HG03064 (cell line): ENCODE measurements at regions not wholly inside any gene's neighbourhood (a gene's known extent, or its start where the extent isn't known, plus 50 kb on each side); places are given as distances from the start of the nearest gene placed in this dataset.
"Not testable (repeated sequence)": the region's sequence is repeated elsewhere in the genome, so short reads cannot be mapped to it uniquely, and the experiment has no call there.

Experiments used
- ATAC-seq: cut with Tn5 transposase; IDR thresholded peaks from one replicate; pipeline ENCODE4 v1.9.1; 2021; ENCODE audit warnings: low read depth; ENCODE audit not compliant: unreplicated experiment

- no peak for ATAC-seq
Measured at GRCh38 chr10:63833411-63834060, 312.3 kb downstream of the REEP3 start.

- no peak for ATAC-seq
Measured at GRCh38 chr10:63836666-63837442, 315.7 kb downstream of the REEP3 start.

- ATAC-seq, result no peak
Measured at GRCh38 chr10:63841761-63842160, 320.6 kb downstream of the REEP3 start.

DNA sequence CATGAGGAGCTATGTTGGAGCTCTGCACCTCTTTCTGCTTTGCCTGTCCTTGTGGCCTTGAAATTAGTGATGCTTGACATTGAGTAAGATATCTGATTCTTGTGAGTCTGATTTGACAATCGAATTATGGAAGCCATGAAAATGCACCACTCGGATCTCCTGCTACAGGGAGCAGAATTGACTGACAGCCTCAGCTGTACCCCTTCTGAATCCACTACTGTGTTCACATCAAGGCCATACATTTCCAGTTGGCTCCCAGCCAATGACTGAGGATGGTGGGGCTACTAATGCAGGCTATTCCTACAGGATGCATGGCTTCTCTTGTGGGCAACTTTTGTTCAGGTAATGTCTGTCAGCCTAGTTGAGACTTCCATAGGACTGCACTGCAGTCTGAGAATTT, 321.9 kb downstream of the REEP3 start:
- no peak for ATAC-seq

DNA sequence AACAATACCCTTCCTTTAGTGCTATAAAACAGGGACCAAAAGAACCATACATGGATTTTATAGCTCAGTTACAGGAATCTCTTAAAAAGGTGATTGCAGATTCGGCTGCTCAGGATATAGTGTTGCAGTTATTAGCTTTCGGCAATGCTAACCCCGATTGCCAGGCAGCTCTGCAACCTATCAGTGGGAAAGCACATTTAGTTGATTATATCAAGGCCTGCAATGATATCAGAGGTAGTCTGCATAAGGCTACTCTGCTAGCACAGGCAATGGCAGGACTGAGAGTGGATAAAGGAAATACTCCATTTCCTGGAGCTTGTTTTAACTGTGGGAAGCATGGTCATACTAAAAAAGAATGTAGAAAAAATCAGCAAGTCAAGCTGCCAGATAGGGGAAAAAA, 327.7 kb downstream of the REEP3 start:
- ATAC-seq, result not testable (repeated sequence)

- ATAC-seq, result no peak
Measured at GRCh38 chr10:63862860-63863259, 341.7 kb downstream of the REEP3 start.

DNA sequence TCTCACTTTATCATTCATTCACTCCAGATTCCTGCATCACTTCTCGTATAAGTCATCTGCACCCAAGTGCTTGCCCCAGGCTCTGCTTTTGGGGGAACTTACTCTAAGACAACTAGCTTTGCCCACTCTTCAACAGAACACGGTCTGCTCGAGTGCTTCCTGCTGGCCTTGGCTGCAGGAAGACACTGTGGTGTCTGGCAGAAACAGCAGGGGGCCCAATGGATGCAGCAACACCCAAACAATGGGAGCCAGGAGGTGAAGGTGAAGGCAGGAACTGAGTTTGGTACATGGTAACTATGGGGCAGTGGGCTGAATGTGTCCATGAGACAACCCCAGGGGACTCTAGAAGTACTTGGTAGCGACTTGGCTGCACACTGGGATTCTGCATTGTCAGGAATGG, 344.0 kb downstream of the REEP3 start:
- ATAC-seq, result no peak

GRCh38 chr10:63866075-63866746, 345.0 kb downstream of the REEP3 start:
- peak; percentile 87 for ATAC-seq

DNA sequence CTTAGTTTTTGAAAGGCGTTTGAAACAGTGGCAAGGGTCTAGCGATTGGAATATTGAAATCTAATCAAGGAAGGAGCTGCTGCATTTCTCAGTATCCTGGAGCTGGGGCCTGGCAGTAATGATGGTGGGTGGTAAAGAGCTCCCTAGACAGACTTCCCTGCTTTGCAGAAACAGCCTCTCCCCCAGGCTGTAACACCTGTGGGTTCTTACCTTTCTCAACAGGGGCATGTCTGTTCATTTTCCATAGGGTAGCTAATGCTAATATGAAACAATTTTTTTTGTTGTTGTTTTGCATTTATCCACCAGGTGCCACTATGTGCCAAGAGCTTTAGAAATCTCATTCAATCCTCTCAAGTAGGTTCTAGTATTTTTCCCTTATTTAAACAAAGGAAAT, 345.5 kb downstream of the REEP3 start:
- ATAC-seq, result peak; percentile 64

GRCh38 chr10:63878428-63878827, 357.2 kb downstream of the REEP3 start:
- ATAC-seq, result no peak

- ATAC-seq, result no peak
Measured at GRCh38 chr10:63883861-63884260, 362.7 kb downstream of the REEP3 start.

GRCh38 chr10:63884426-63884825, 363.2 kb downstream of the REEP3 start:
- no peak for ATAC-seq

DNA sequence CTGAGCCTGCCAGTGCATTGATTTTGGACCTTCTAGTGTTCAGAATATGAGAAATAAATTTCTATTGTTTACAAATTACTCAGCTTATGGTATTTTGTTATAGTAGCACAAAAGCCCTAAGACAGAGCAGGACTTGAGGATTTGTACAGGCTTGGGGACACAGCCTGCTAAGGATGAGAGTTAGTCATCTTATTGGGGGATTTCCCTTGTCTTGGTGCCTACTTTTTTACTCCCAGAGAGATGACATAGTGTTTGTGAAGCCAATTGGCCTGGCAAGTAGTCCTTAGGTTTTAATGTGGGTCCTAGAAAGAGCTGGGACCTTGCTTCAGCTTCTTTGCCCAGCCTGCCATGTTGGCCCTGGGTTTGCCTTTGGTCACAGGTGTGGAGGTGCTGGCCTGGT, 364.0 kb downstream of the REEP3 start:
- ATAC-seq, result no peak

DNA sequence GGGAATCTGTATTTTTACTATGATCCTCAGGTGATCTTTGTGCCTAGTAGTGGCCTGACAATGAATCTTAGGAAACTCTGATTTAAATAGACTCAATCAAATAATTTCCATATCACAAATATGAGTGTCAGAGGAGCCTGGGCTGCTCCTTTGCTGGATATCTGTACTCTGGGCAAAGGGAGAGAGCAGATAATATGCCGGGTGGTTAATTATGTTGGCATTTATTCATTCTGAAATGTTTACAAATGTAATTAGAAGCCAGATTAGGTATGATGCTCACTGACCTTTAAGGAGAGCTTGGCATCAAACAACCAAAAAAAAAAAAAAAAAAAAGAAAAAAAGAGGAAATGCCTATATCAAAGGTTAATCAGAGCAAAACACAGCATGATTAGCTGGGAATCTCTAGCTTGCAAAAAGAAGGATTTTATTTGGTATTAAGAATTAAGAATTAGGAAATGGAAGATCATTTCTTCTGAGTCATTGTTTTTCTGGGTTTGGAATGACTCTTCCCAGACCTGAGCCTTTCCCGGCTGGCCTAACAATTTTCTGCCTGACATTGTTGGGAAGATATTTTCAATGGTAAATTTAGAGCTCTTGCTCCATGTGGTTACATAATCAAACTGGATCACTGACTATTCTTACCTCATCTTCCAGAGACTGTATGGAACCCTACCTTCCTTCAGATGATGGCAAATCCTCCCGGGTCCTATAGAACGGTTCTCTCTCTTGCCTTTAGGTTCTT, 365.3 kb downstream of the REEP3 start:
- no peak for ATAC-seq

DNA sequence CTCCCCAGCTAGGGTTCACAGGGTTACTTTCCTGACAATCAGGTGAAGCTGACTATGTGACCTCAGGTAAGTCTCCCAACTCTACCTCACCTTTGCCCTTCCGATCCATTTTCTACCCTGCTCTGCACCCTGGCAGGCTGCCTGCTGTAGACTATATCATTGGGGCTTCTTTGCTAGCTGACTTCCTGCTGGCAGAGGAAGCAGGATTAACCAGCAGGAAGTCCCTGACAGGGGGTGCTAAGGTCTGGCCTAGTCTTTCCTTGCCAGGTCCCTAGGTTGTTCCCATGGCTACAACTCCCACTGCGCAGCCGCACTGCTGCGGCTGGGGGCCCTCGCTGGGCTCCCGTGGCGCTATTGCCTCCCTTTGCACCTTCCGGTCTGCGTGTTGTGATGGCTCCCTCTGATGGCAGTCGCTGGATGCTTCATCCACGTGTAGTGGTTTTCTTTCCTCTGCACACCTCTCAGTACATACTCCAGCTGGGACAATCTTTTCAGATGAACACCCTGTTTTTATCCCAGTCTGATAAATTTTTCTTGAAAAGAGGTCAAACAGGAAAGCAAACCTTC, 365.9 kb downstream of the REEP3 start:
- no peak for ATAC-seq

- no peak for ATAC-seq
Measured at GRCh38 chr10:63887600-63888370, 366.6 kb downstream of the REEP3 start.

- no peak for ATAC-seq
Measured at GRCh38 chr10:63889803-63890202, 368.6 kb downstream of the REEP3 start.

GRCh38 chr10:63896992-63897391, 375.8 kb downstream of the REEP3 start:
- no peak for ATAC-seq

- no peak for ATAC-seq
Measured at GRCh38 chr10:63899673-63900300, 378.6 kb downstream of the REEP3 start.
